Loucy (cell line): ENCODE measurements at regions not wholly inside any gene's neighbourhood (a gene's known extent, or its start where the extent isn't known, plus 50 kb on each side); places are given as distances from the start of the nearest gene placed in this dataset.

ENCODE experiments used
- EZH2phosphoT487 ChIP-seq: fragments of 200-600 bp; IDR thresholded peaks from 2 replicates; pipeline ENCODE4 v1.6.1; 2018; ENCODE audit warnings: antibody characterized with exemption, mild to moderate bottlenecking, moderate library complexity, borderline replicate concordance
- TF ChIP-seq, protein P1 (sequence below): fragments of 200-600 bp; sonication (generic); conservative IDR thresholded peaks from 2 replicates; pipeline ENCODE4 v1.5.1; 2014; ENCODE audit warnings: mild to moderate bottlenecking, antibody characterized with exemption, low read length

DNA sequence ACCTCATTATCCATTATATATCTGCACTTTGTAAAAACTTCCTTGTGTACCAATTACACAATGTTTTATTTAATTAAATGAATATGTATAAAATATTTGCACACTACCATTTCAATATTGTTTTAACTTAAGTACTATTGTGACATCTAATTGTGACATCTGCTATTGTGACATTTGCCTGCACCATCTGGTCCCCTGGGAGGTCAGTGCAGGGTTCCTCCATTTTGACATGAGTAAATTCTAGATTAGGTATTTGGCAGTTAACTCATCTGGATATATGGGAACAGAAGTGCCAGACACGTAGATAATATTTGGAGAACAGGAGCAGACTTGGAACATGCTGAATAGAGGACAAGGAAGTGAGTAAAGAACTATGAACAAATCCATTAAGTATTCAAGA lies 332.1 kb downstream of the VGLL3 start:
- TF ChIP-seq, protein P1, sequence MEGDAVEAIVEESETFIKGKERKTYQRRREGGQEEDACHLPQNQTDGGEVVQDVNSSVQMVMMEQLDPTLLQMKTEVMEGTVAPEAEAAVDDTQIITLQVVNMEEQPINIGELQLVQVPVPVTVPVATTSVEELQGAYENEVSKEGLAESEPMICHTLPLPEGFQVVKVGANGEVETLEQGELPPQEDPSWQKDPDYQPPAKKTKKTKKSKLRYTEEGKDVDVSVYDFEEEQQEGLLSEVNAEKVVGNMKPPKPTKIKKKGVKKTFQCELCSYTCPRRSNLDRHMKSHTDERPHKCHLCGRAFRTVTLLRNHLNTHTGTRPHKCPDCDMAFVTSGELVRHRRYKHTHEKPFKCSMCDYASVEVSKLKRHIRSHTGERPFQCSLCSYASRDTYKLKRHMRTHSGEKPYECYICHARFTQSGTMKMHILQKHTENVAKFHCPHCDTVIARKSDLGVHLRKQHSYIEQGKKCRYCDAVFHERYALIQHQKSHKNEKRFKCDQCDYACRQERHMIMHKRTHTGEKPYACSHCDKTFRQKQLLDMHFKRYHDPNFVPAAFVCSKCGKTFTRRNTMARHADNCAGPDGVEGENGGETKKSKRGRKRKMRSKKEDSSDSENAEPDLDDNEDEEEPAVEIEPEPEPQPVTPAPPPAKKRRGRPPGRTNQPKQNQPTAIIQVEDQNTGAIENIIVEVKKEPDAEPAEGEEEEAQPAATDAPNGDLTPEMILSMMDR: no peak
- no peak for TF ChIP-seq EZH2phosphoT487
